B cell (primary cell): ENCODE measurements at regions not wholly inside any gene's neighbourhood (a gene's known extent, or its start where the extent isn't known, plus 50 kb on each side); places are given as distances from the start of the nearest gene placed in this dataset.

Experiments
- ATAC-seq: fragments of 200-7000 bp; cut with Tn5 transposase; one replicate; pipeline ENCODE4 v1.10.0; 2021; ENCODE audit warnings: low read depth, mild to moderate bottlenecking, moderate number of reproducible peaks, moderate library complexity
- CTCF ChIA-PET: fragments of 350-600 bp; sonication (Branson Sonifier 250); formaldehyde crosslinking; loops from one replicate; lab custom pipeline; 2021; ENCODE audit warnings: antibody characterized with exemption, inconsistent platforms; lab: Charles Lee
- POLR2A ChIA-PET: fragments of 350-600 bp; sonication (Branson Sonifier 250); formaldehyde crosslinking; loops from one replicate; lab custom pipeline; 2021; ENCODE audit warnings: antibody characterized with exemption; lab: Charles Lee
- DNase-seq: peaks from one replicate; pipeline ENCODE4 v3.0.0; 2013
- H2AFZ ChIP-seq: 2 replicates; pipeline ENCODE4 v1.6.1; 2012; ENCODE audit warnings: mild to moderate bottlenecking, low read depth, low read length; ENCODE audit not compliant: insufficient read depth, poor library complexity, severe bottlenecking
- H3K27ac ChIP-seq, 2 donors: 1 replicate in 1 of 2; 2 replicates in 1 of 2; pipeline ENCODE4 v1.5.1; 2012 to 2013; ENCODE audit warnings: low read length in 2 of 2, mild to moderate bottlenecking in 2 of 2, moderate library complexity in 1 of 2
- H3K27me3 ChIP-seq, 4 experiments: fragments of 200-600 bp in 1 of 4; sonication (generic) in 1 of 4; replicated peaks in 1 of 4; 1 replicate in 2 of 4; 2 replicates in 2 of 4; pipeline versions ENCODE4 v1.6.1 to v1.7.0; 2013 to 2016; ENCODE audit warnings: low read length in 3 of 4, mild to moderate bottlenecking in 2 of 4, mixed read lengths in 1 of 4, moderate library complexity in 1 of 4; ENCODE audit not compliant: insufficient read depth in 4 of 4, control insufficient read depth in 3 of 4; ENCODE audit errors: control extremely low read depth in 1 of 4
- H3K36me3 ChIP-seq, 2 experiments: replicated peaks in 1 of 2; 1 replicate in 1 of 2; 2 replicates in 1 of 2; pipeline versions ENCODE4 v1.6.1 to v1.7.1; 2013; ENCODE audit warnings: low read length in 1 of 2; ENCODE audit not compliant: insufficient read depth in 2 of 2, control insufficient read depth in 1 of 2; ENCODE audit errors: control extremely low read depth in 1 of 2, extremely low read depth in 1 of 2
- H3K4me1 ChIP-seq, 2 donors: fragments of 200-600 bp in 1 of 2; sonication (generic) in 1 of 2; 1 replicate in 1 of 2; 2 replicates in 1 of 2; pipeline versions ENCODE4 v1.5.1 to v1.6.1; 2013 to 2017; ENCODE audit warnings: low read length in 2 of 2; ENCODE audit not compliant: control insufficient read depth in 2 of 2, insufficient read depth in 2 of 2
- H3K4me2 ChIP-seq: replicated peaks from 2 replicates; pipeline ENCODE3; 2012; ENCODE audit warnings: mild to moderate bottlenecking, low read depth, low read length; ENCODE audit not compliant: poor library complexity, severe bottlenecking
- H3K4me3 ChIP-seq, 5 experiments: fragments of 200-600 bp in 1 of 5; sonication (generic) in 1 of 5; 1 replicate in 3 of 5; 2 replicates in 2 of 5; pipeline versions ENCODE4 v1.5.1 to v1.7.0; 2011 to 2016; ENCODE audit warnings: low read length in 4 of 5, mild to moderate bottlenecking in 4 of 5, low read depth in 2 of 5, control low read depth in 1 of 5, moderate library complexity in 1 of 5; ENCODE audit not compliant: insufficient read depth in 1 of 5; ENCODE audit errors: control extremely low read depth in 1 of 5, extremely low read depth in 1 of 5
- H3K79me2 ChIP-seq: fragments of 200-600 bp; sonication (generic); one replicate; pipeline ENCODE4 v1.6.0; 2016; ENCODE audit warnings: low read length; ENCODE audit not compliant: control insufficient read depth, insufficient read depth
- H3K9ac ChIP-seq: fragments of 200-600 bp; sonication (generic); 2 replicates; pipeline ENCODE4 v1.6.1; 2017; ENCODE audit warnings: mild to moderate bottlenecking, low read length, moderate library complexity
- H3K9me3 ChIP-seq, 3 donors: one replicate each; pipeline versions ENCODE4 v1.6.1 to v1.7.1; 2013; ENCODE audit warnings: low read length in 2 of 3; ENCODE audit not compliant: control insufficient read depth in 2 of 3, insufficient read depth in 1 of 3; ENCODE audit errors: control extremely low read depth in 1 of 3
- H4K20me1 ChIP-seq: 2 replicates; pipeline ENCODE4 v1.6.0; 2012; ENCODE audit warnings: mild to moderate bottlenecking, low read length; ENCODE audit not compliant: insufficient read depth, control insufficient read depth, poor library complexity, severe bottlenecking
- H3K27ac Mint-ChIP-seq: one replicate; pipeline ENCODE4 v1.8.0; 2021; ENCODE audit warnings: mixed read lengths
- H3K27me3 Mint-ChIP-seq: one replicate; pipeline ENCODE4 v1.8.0; 2021; ENCODE audit warnings: mixed read lengths
- H3K4me1 Mint-ChIP-seq: one replicate; pipeline ENCODE4 v1.8.0; 2021; ENCODE audit warnings: mixed read lengths
- H3K4me3 Mint-ChIP-seq: one replicate; pipeline ENCODE4 v1.8.0; 2021; ENCODE audit warnings: mixed read lengths
- H3K9me3 Mint-ChIP-seq: one replicate; pipeline ENCODE4 v1.8.0; 2022; ENCODE audit warnings: mixed read lengths; ENCODE audit not compliant: insufficient read depth
- CTCF ChIP-seq: fragments of 200-600 bp; IDR thresholded peaks from one replicate; pipeline ENCODE4 v1.8.0; 2022; ENCODE audit warnings: antibody characterized with exemption, mild to moderate bottlenecking
- EZH2 ChIP-seq: IDR thresholded peaks from 2 replicates; pipeline ENCODE4 v1.6.1; 2012; ENCODE audit warnings: borderline replicate concordance, low read depth, mild to moderate bottlenecking, moderate library complexity, low read length; ENCODE audit not compliant: insufficient read depth, poor library complexity, severe bottlenecking
- WGBS: methylation state at CpG from one replicate; pipeline ENCODE4 v1.1.5; 2013; ENCODE audit warnings: missing lambda C conversion rate; ENCODE audit not compliant: insufficient coverage; 5-methylcytosine and 5-hydroxymethylcytosine counted together
- intact Hi-C: fragments of 100-400 bp; cut with micrococcal nuclease; formaldehyde crosslinking; loops from one replicate; pipeline ENCODE4 v1.10.0; 2022

- intact Hi-C loops: no loop called here
- no peak overlapping the region for H3K4me2 ChIP-seq
- no peak overlapping the region for H3K9ac ChIP-seq
- H3K27me3 ChIP-seq: peaks cover 0 to 3% (median under 1%) of the 10 kb centered on the region in 4 experiments
- no peaks in the 10 kb centered on the region for H3K79me2 ChIP-seq
- H3K9me3 ChIP-seq: peaks cover 0 to 5% (median 0%) of the 10 kb centered on the region in 3 donors
- H4K20me1 ChIP-seq: no peaks in the 10 kb centered on the region
- H3K4me1 ChIP-seq: no peaks in the 10 kb centered on the region
- H2AFZ ChIP-seq: no peak overlapping the region
- H3K4me1 Mint-ChIP-seq: no peaks in the 10 kb centered on the region
- H3K36me3 ChIP-seq: no peaks in the 10 kb centered on the region
- TF ChIP-seq CTCF: no peak
- TF ChIP-seq EZH2: no peak
- DNase-seq (no peak), ATAC-seq (no peak)
- no peak overlapping the region for H3K27ac ChIP-seq
- H3K27ac Mint-ChIP-seq: no peak overlapping the region
- H3K4me3 Mint-ChIP-seq: no peak overlapping the region
- no peak overlapping the region for H3K4me3 ChIP-seq
- 85% methylated on average over 2 of the region's 6 CpGs for WGBS
- peaks cover 7% of the 10 kb centered on the region for H3K27me3 Mint-ChIP-seq
- ChIA-PET CTCF (interaction anchor here (0.5 kb wide), 1 partner anchor 13 kb away, joined by 5 read pairs; no protein-coding TSS in a partner anchor), POLR2A (no interaction called here)
- no peaks in the 10 kb centered on the region for H3K9me3 Mint-ChIP-seq
Observed at GRCh38 chr7:21184942-21185652, 242.8 kb upstream of the SP4 start.

GRCh38 chr7:21185653-21186265 is 242.1 kb upstream of the SP4 start:
- DNase-seq (no peak), ATAC-seq (no peak)
- H3K4me1 Mint-ChIP-seq: no peaks in the 10 kb centered on the region
- Histone ChIP-seq H3K36me3 (no peaks in the 10 kb centered on the region), H3K4me3 (no peak overlapping the region), H3K9ac (no peak overlapping the region), H3K4me2 (no peak overlapping the region), H3K27me3 (peaks cover 0 to 3% (median under 1%) of the 10 kb centered on the region in 4 experiments), H4K20me1 (no peaks in the 10 kb centered on the region), H3K79me2 (no peaks in the 10 kb centered on the region), H3K4me1 (no peaks in the 10 kb centered on the region), H2AFZ (no peak overlapping the region), H3K9me3 (peaks cover 0 to 5% (median 0%) of the 10 kb centered on the region in 3 donors), H3K27ac (no peak overlapping the region)
- H3K27me3 Mint-ChIP-seq: peaks cover 7% of the 10 kb centered on the region
- TF ChIP-seq EZH2 (no peak), CTCF (no peak)
- no peaks in the 10 kb centered on the region for H3K9me3 Mint-ChIP-seq
- H3K4me3 Mint-ChIP-seq: no peak overlapping the region
- WGBS: 86% methylated on average over 1 of the region's 6 CpGs
- no peak overlapping the region for H3K27ac Mint-ChIP-seq
- CTCF ChIA-PET: no interaction called here
- intact Hi-C loops: no loop called here
- POLR2A ChIA-PET: no interaction called here
